WTC11 (cell line): ENCODE measurements at regions not wholly inside any gene's neighbourhood (a gene's known extent, or its start where the extent isn't known, plus 50 kb on each side); places are given as distances from the start of the nearest gene placed in this dataset.

Source experiments
- ATAC-seq: fragments of 200-7000 bp; cut with Tn5 transposase; 2 replicates; pipeline ENCODE4 v1.10.0; 2021; ENCODE audit warnings: mild to moderate bottlenecking, moderate library complexity
- CTCF ChIA-PET: fragments of 300-600 bp; sonication (Branson Sonifier 250); formaldehyde crosslinking; loops from one replicate; lab custom pipeline; 2021; ENCODE audit warnings: antibody characterized with exemption; lab: Charles Lee
- POLR2A ChIA-PET: fragments of 350-600 bp; sonication (Branson Sonifier 250); formaldehyde crosslinking; loops from one replicate; lab custom pipeline; 2021; ENCODE audit warnings: antibody characterized with exemption; lab: Charles Lee
- DNase-seq: peaks from one replicate; pipeline ENCODE4 v3.0.0; 2021; ENCODE audit warnings: low spot score
- H3K27ac Mint-ChIP-seq: 2 replicates; pipeline ENCODE4 v1.8.0; 2021; ENCODE audit warnings: mixed read lengths
- H3K27me3 Mint-ChIP-seq: 2 replicates; pipeline ENCODE4 v1.8.0; 2021; ENCODE audit warnings: low read depth, mild to moderate bottlenecking, moderate library complexity, mixed read lengths
- H3K36me3 Mint-ChIP-seq: 2 replicates; pipeline ENCODE4 v1.8.0; 2021; ENCODE audit warnings: mixed read lengths
- H3K4me1 Mint-ChIP-seq: 2 replicates; pipeline ENCODE4 v1.8.0; 2022; ENCODE audit warnings: mixed read lengths
- H3K4me3 Mint-ChIP-seq: 2 replicates; pipeline ENCODE4 v1.8.0; 2021; ENCODE audit warnings: mild to moderate bottlenecking, moderate library complexity, mixed read lengths
- H3K9me3 Mint-ChIP-seq: 2 replicates; pipeline ENCODE4 v1.8.0; 2021; ENCODE audit warnings: mixed read lengths
- CTCF ChIP-seq: fragments of 200-600 bp; IDR thresholded peaks from 2 replicates; pipeline ENCODE4 v1.8.0; 2022; ENCODE audit warnings: antibody characterized with exemption
- ETV6 ChIP-seq: sonication (generic); formaldehyde crosslinking; IDR thresholded peaks from 2 replicates; pipeline ENCODE4 v1.8.1; 2022; ENCODE audit warnings: mild to moderate bottlenecking, missing genetic modification reagents
- SMAD3 ChIP-seq: sonication (generic); formaldehyde crosslinking; IDR thresholded peaks from 2 replicates; pipeline ENCODE4 v1.8.0; 2022; ENCODE audit warnings: missing genetic modification reagents, mild to moderate bottlenecking, borderline replicate concordance
- SP1 ChIP-seq: sonication (generic); formaldehyde crosslinking; conservative IDR thresholded peaks from 2 replicates; pipeline ENCODE4 v1.8.1; 2022; ENCODE audit warnings: missing genetic modification reagents
- TEAD1 ChIP-seq: sonication (generic); formaldehyde crosslinking; IDR thresholded peaks from 2 replicates; pipeline ENCODE4 v1.8.0; 2022; ENCODE audit warnings: mild to moderate bottlenecking, missing genetic modification reagents
- USF1 ChIP-seq: sonication (generic); formaldehyde crosslinking; IDR thresholded peaks from 2 replicates; pipeline ENCODE4 v1.8.0; 2022; ENCODE audit warnings: mild to moderate bottlenecking, missing genetic modification reagents
- ZNF138 ChIP-seq: sonication (generic); formaldehyde crosslinking; conservative IDR thresholded peaks from 2 replicates; pipeline ENCODE4 v1.8.1; 2022; ENCODE audit warnings: mild to moderate bottlenecking, moderate library complexity, missing genetic modification reagents
- ZNF416 ChIP-seq: fragments of 250-450 bp; sonication (Bioruptor Pico); IDR thresholded peaks from 2 replicates; pipeline ENCODE4 v1.9.0; 2021; ENCODE audit warnings: mild to moderate bottlenecking, inconsistent platforms
- ZNF423 ChIP-seq: fragments of 250-450 bp; sonication (Bioruptor Pico); IDR thresholded peaks from 2 replicates; pipeline ENCODE4 v2.1.2; 2022; ENCODE audit warnings: mild to moderate bottlenecking, moderate library complexity
- ZNF532 ChIP-seq: fragments of 250-450 bp; sonication (Bioruptor Pico); IDR thresholded peaks from 2 replicates; pipeline ENCODE4 v1.9.0; 2021; ENCODE audit warnings: mild to moderate bottlenecking, borderline replicate concordance
- TF ChIP-seq, protein P1 (sequence below): sonication (generic); formaldehyde crosslinking; IDR thresholded peaks from 2 replicates; pipeline ENCODE4 v1.8.1; 2023; ENCODE audit warnings: mild to moderate bottlenecking, missing genetic modification reagents, moderate library complexity
- TF ChIP-seq, protein P2 (sequence below): sonication (generic); formaldehyde crosslinking; IDR thresholded peaks from 2 replicates; pipeline ENCODE4 v1.8.1; 2023; ENCODE audit warnings: mild to moderate bottlenecking, missing genetic modification reagents
- TF ChIP-seq, protein P3 (sequence below): sonication (generic); formaldehyde crosslinking; IDR thresholded peaks from 2 replicates; pipeline ENCODE4 v1.8.1; 2022; ENCODE audit warnings: mild to moderate bottlenecking, missing genetic modification reagents, moderate library complexity, borderline replicate concordance
- TF ChIP-seq, protein P4 (sequence below): sonication (generic); formaldehyde crosslinking; IDR thresholded peaks from 2 replicates; pipeline ENCODE4 v1.8.0; 2022; ENCODE audit warnings: mild to moderate bottlenecking, missing genetic modification reagents
- TF ChIP-seq, protein P5 (sequence below): sonication (generic); formaldehyde crosslinking; IDR thresholded peaks from 2 replicates; pipeline ENCODE4 v1.8.1; 2022; ENCODE audit warnings: missing genetic modification reagents, borderline replicate concordance

DNA sequence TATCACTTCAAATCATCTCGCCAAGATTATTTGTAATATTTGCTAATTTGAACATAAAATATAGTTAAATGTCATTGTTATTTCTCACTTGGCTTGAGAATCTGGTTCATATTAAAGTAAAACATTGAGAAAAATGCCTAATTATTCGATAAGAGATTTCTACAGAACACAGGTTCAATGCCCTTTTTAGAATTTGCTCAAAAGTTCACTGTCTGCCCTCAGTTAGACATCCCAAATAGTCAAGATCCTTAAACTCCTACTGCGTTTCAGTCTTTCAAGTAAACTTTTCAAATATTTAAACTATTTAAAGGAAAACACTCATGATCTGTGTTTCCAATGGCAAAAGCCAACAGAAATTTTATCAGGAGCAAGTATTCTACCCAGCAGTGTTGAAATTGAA is 204.1 kb upstream of the AGTR1 start (continued):
- TF ChIP-seq, protein P1, sequence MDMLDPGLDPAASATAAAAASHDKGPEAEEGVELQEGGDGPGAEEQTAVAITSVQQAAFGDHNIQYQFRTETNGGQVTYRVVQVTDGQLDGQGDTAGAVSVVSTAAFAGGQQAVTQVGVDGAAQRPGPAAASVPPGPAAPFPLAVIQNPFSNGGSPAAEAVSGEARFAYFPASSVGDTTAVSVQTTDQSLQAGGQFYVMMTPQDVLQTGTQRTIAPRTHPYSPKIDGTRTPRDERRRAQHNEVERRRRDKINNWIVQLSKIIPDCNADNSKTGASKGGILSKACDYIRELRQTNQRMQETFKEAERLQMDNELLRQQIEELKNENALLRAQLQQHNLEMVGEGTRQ (CRISPR knock-in tag): no peak
- no peak for TF ChIP-seq TEAD1 (CRISPR knock-in tag)
- TF ChIP-seq SMAD3: no peak
- TF ChIP-seq, protein P2, sequence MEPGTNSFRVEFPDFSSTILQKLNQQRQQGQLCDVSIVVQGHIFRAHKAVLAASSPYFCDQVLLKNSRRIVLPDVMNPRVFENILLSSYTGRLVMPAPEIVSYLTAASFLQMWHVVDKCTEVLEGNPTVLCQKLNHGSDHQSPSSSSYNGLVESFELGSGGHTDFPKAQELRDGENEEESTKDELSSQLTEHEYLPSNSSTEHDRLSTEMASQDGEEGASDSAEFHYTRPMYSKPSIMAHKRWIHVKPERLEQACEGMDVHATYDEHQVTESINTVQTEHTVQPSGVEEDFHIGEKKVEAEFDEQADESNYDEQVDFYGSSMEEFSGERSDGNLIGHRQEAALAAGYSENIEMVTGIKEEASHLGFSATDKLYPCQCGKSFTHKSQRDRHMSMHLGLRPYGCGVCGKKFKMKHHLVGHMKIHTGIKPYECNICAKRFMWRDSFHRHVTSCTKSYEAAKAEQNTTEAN (CRISPR knock-in tag): no peak
- TF ChIP-seq CTCF: no peak
- TF ChIP-seq ZNF138 (CRISPR knock-in tag): no peak
- no peak for TF ChIP-seq ETV6 (CRISPR knock-in tag)
- TF ChIP-seq, all 79 proteins: peak for 0

GRCh38 chr3:148494451-148494850 is 203.3 kb upstream of the AGTR1 start:
- H3K36me3 Mint-ChIP-seq: no peaks in the 10 kb centered on the region
- ATAC-seq: no peak
- H3K27ac Mint-ChIP-seq: no peak overlapping the region
- CTCF ChIA-PET: no interaction called here
- no peaks in the 10 kb centered on the region for H3K4me1 Mint-ChIP-seq
- TF ChIP-seq SP1 (CRISPR knock-in tag) (no peak), USF1 (no peak), ZNF416 (CRISPR knock-in tag) (no peak), ZNF423 (CRISPR knock-in tag) (no peak), ZNF532 (no peak)
- TF ChIP-seq, protein P3, sequence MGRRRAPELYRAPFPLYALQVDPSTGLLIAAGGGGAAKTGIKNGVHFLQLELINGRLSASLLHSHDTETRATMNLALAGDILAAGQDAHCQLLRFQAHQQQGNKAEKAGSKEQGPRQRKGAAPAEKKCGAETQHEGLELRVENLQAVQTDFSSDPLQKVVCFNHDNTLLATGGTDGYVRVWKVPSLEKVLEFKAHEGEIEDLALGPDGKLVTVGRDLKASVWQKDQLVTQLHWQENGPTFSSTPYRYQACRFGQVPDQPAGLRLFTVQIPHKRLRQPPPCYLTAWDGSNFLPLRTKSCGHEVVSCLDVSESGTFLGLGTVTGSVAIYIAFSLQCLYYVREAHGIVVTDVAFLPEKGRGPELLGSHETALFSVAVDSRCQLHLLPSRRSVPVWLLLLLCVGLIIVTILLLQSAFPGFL (CRISPR knock-in tag): no peak
- TF ChIP-seq, protein P4, sequence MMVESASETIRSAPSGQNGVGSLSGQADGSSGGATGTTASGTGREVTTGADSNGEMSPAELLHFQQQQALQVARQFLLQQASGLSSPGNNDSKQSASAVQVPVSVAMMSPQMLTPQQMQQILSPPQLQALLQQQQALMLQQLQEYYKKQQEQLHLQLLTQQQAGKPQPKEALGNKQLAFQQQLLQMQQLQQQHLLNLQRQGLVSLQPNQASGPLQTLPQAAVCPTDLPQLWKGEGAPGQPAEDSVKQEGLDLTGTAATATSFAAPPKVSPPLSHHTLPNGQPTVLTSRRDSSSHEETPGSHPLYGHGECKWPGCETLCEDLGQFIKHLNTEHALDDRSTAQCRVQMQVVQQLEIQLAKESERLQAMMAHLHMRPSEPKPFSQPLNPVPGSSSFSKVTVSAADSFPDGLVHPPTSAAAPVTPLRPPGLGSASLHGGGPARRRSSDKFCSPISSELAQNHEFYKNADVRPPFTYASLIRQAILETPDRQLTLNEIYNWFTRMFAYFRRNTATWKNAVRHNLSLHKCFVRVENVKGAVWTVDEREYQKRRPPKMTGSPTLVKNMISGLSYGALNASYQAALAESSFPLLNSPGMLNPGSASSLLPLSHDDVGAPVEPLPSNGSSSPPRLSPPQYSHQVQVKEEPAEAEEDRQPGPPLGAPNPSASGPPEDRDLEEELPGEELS (CRISPR knock-in tag): no peak
- TF ChIP-seq, protein P5, sequence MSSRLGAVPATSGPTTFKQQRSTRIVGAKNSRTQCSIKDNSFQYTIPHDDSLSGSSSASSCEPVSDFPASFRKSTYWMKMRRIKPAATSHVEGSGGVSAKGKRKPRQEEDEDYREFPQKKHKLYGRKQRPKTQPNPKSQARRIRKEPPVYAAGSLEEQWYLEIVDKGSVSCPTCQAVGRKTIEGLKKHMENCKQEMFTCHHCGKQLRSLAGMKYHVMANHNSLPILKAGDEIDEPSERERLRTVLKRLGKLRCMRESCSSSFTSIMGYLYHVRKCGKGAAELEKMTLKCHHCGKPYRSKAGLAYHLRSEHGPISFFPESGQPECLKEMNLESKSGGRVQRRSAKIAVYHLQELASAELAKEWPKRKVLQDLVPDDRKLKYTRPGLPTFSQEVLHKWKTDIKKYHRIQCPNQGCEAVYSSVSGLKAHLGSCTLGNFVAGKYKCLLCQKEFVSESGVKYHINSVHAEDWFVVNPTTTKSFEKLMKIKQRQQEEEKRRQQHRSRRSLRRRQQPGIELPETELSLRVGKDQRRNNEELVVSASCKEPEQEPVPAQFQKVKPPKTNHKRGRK (CRISPR knock-in tag): no peak
- DNase-seq: no peak
- H3K27me3 Mint-ChIP-seq: no peaks in the 10 kb centered on the region
- H3K9me3 Mint-ChIP-seq: no peaks in the 10 kb centered on the region
- H3K4me3 Mint-ChIP-seq: no peak overlapping the region
- POLR2A ChIA-PET: no interaction called here
